ENCODE measurements at regions not wholly inside any gene's neighbourhood (a gene's known extent, or its start where the extent isn't known, plus 50 kb on each side); places are given as distances from the start of the nearest gene placed in this dataset.
"Not testable (repeated sequence)": the region's sequence is repeated elsewhere in the genome, so short reads cannot be mapped to it uniquely, and the experiment has no call there.

- no peak for DNase-seq (ENCODE audit: low read depth in 2 of 3, low spot score in 2 of 3)
Observed at GRCh38 chr7:92976931-92977330, 140.6 kb upstream of the CDK6 start.

- DNase-seq (ENCODE audit: low read depth in 2 of 3, low spot score in 2 of 3), result no peak
Observed at GRCh38 chr7:92973974-92974373, 137.6 kb upstream of the CDK6 start.

GRCh38 chr7:92973293-92973731 lies 136.9 kb upstream of the CDK6 start:
- no peak for DNase-seq (ENCODE audit: low read depth in 2 of 3, low spot score in 2 of 3)

- no peak for DNase-seq (ENCODE audit: low read depth in 2 of 3, low spot score in 2 of 3)
Observed at GRCh38 chr7:92972441-92972840, 136.1 kb upstream of the CDK6 start.

- no peak for DNase-seq (ENCODE audit: low read depth in 2 of 3, low spot score in 2 of 3)
Observed at GRCh38 chr7:92969061-92969460, 132.7 kb upstream of the CDK6 start.

GRCh38 chr7:92968502-92968901 lies 132.1 kb upstream of the CDK6 start:
- no peak for DNase-seq (ENCODE audit: low read depth in 2 of 3, low spot score in 2 of 3)

GRCh38 chr7:92967238-92967637 lies 130.9 kb upstream of the CDK6 start:
- DNase-seq (ENCODE audit: low read depth in 2 of 3, low spot score in 2 of 3), result no peak

GRCh38 chr7:92964141-92964540 lies 127.8 kb upstream of the CDK6 start:
- no peak for DNase-seq (ENCODE audit: low read depth in 2 of 3, low spot score in 2 of 3)

GRCh38 chr7:92963566-92963965 lies 127.2 kb upstream of the CDK6 start:
- DNase-seq (ENCODE audit: low read depth in 2 of 3, low spot score in 2 of 3), result no peak

- DNase-seq (ENCODE audit: low read depth in 2 of 3, low spot score in 2 of 3), result no peak
Observed at GRCh38 chr7:92961961-92962360, 125.6 kb upstream of the CDK6 start.

GRCh38 chr7:92956575-92956974 lies 120.2 kb upstream of the CDK6 start:
- DNase-seq (ENCODE audit: low read depth in 2 of 3, low spot score in 2 of 3), result no peak

- DNase-seq (ENCODE audit: low read depth in 2 of 3, low spot score in 2 of 3), result peak in 1 of 3 experiments; percentile 9
Observed at GRCh38 chr7:92955081-92955480, 118.7 kb upstream of the CDK6 start.

GRCh38 chr7:92953657-92954056 lies 117.3 kb upstream of the CDK6 start:
- DNase-seq (ENCODE audit: low read depth in 2 of 3, low spot score in 2 of 3), result no peak

- DNase-seq (ENCODE audit: low read depth in 2 of 3, low spot score in 2 of 3), result no peak
Observed at GRCh38 chr7:92949748-92950147, 113.4 kb upstream of the CDK6 start.

GRCh38 chr7:92945840-92946239 lies 109.5 kb upstream of the CDK6 start:
- no peak for DNase-seq (ENCODE audit: low read depth in 2 of 3, low spot score in 2 of 3)

GRCh38 chr7:92944633-92945032 lies 108.3 kb upstream of the CDK6 start:
- no peak for DNase-seq (ENCODE audit: low read depth in 2 of 3, low spot score in 2 of 3)

GRCh38 chr7:92942706-92943105 lies 106.3 kb upstream of the CDK6 start:
- not testable (repeated sequence) for DNase-seq (ENCODE audit: low read depth in 2 of 3, low spot score in 2 of 3)

- no peak for DNase-seq (ENCODE audit: low read depth in 2 of 3, low spot score in 2 of 3)
Observed at GRCh38 chr7:92939666-92940360, 103.4 kb upstream of the CDK6 start.

- no peak for DNase-seq (ENCODE audit: low read depth in 2 of 3, low spot score in 2 of 3)
Observed at GRCh38 chr7:92934096-92934495, 97.7 kb upstream of the CDK6 start.

- no peak for DNase-seq (ENCODE audit: low read depth in 2 of 3, low spot score in 2 of 3)
Observed at GRCh38 chr7:92932450-92932849, 96.1 kb upstream of the CDK6 start.

- DNase-seq (ENCODE audit: low read depth in 2 of 3, low spot score in 2 of 3), result no peak
Observed at GRCh38 chr7:92930404-92930803, 94.0 kb upstream of the CDK6 start.

GRCh38 chr7:92926697-92927044 lies 90.3 kb upstream of the CDK6 start:
- DNase-seq (ENCODE audit: low read depth in 2 of 3, low spot score in 2 of 3), result no peak

GRCh38 chr7:92925876-92926696 lies 89.7 kb upstream of the CDK6 start:
- DNase-seq (ENCODE audit: low read depth in 2 of 3, low spot score in 2 of 3), result no peak

Data from activated CD8-positive, alpha-beta memory T cell treated with anti-CD3 and anti-CD28 coated beads for 48 hours (primary cell).